Spinal cord (tissue), 9 donors: ENCODE measurements at regions not wholly inside any gene's neighbourhood (a gene's known extent, or its start where the extent isn't known, plus 50 kb on each side); places are given as distances from the start of the nearest gene placed in this dataset.

Experiments used
- DNase-seq, 6 donors: peaks; one replicate each; pipeline versions ENCODE4 v3.0.0 to v3.0.0-alpha.2; 2013 to 2015; ENCODE audit warnings: low spot score in 6 of 6, low read depth in 4 of 6
- H3K27ac ChIP-seq: one replicate; pipeline ENCODE4 v1.5.1; 2013; ENCODE audit warnings: low read depth, low read length, control low read depth
- H3K27me3 ChIP-seq: one replicate; pipeline ENCODE4 v1.6.1; 2013; ENCODE audit warnings: low read length; ENCODE audit not compliant: control insufficient read depth, insufficient read depth
- H3K36me3 ChIP-seq: one replicate; pipeline ENCODE4 v1.6.1; 2013; ENCODE audit warnings: low read length; ENCODE audit not compliant: control insufficient read depth, insufficient read depth
- H3K4me1 ChIP-seq: one replicate; pipeline ENCODE4 v1.6.1; 2013; ENCODE audit warnings: low read length; ENCODE audit not compliant: control insufficient read depth, insufficient read depth
- H3K4me3 ChIP-seq: one replicate; pipeline ENCODE4 v1.5.1; 2013; ENCODE audit warnings: low read depth, low read length, control low read depth
- H3K9me3 ChIP-seq: one replicate; pipeline ENCODE4 v1.6.1; 2013; ENCODE audit warnings: low read length; ENCODE audit not compliant: control insufficient read depth, insufficient read depth
- WGBS: methylation state at CpG from one replicate; pipeline ENCODE4 v1.1.5; 2013; ENCODE audit warnings: missing lambda C conversion rate; ENCODE audit not compliant: insufficient coverage; 5-methylcytosine and 5-hydroxymethylcytosine counted together
- donor health status: healthy.

DNA sequence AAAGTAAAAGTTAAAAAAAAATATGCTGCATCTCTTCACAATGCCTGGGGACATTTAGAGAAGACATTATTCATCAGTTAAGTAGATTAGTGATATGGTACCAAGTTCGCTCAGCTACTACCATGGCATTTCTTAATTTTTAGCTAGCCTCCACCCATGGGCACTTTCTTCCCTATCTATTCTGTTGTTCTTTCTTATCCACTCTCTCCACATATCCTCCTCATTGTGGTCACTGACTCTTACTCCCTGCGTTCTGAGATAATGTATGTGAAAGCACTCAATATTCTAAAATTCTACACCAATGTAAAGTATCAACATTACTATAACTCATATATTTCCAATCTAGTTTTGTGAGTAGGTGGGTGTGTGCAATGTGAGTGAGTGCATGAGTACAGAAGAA lies 609.7 kb upstream of the DAB2 start:
- Histone ChIP-seq H3K27me3 (no peaks in the 10 kb centered on the region), H3K4me3 (no peak overlapping the region), H3K27ac (no peak overlapping the region), H3K36me3 (no peaks in the 10 kb centered on the region), H3K4me1 (no peaks in the 10 kb centered on the region), H3K9me3 (no peaks in the 10 kb centered on the region)
- no peak for DNase-seq
- WGBS: no CpG with 5 or more reads among the region's 2 CpGs

GRCh38 chr5:40033411-40033810 lies 608.6 kb upstream of the DAB2 start:
- no peak for DNase-seq
- H3K9me3 ChIP-seq: no peaks in the 10 kb centered on the region
- H3K27ac ChIP-seq: no peak overlapping the region
- H3K4me1 ChIP-seq: no peaks in the 10 kb centered on the region
- no peaks in the 10 kb centered on the region for H3K36me3 ChIP-seq
- WGBS: 60% methylated on average over 1 of the region's 3 CpGs
- H3K4me3 ChIP-seq: no peak overlapping the region
- no peaks in the 10 kb centered on the region for H3K27me3 ChIP-seq

DNA sequence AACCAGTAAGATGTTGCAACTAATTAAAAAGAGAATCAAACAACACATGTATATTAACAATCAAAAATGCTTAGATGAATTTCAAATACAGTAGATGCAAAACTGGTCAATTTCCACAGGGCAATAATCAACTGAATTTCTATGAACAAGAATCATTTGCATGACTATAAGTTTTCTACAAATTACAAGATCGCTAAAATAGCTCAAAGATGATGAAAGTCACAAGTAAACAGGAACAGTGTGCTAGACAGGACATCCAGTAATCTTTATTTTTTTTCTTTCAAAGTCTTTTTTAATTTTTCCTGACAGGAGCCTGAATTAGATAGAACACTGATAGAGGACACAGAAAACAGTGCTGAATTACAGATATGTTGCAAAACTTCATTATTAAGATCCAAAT lies 608.2 kb upstream of the DAB2 start:
- Histone ChIP-seq H3K4me1 (no peaks in the 10 kb centered on the region), H3K27me3 (no peaks in the 10 kb centered on the region), H3K36me3 (no peaks in the 10 kb centered on the region), H3K4me3 (no peak overlapping the region), H3K9me3 (no peaks in the 10 kb centered on the region), H3K27ac (no peak overlapping the region)
- 100% methylated on average over 1 of the region's 1 CpG for WGBS
- DNase-seq: no peak

DNA sequence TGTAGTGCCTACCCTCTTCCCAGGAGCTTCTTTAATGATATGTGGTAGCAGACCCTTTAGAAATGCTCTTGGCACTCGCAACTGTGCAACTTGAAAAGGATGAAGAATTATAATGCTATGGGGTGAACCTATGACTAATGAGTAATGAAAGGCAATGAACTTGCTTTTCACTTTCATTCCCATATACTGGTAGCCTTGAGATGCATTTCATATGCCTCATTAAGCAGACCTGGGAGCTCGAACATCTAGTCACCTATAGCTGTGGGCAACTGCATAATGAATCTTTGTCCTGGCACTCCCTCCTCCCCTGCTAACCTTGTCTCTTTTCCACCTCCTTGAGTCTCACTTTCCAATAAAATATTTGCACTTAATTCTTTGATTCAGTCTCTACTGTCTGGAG lies 605.9 kb upstream of the DAB2 start:
- H3K4me3 ChIP-seq: no peak overlapping the region
- H3K36me3 ChIP-seq: no peaks in the 10 kb centered on the region
- no peaks in the 10 kb centered on the region for H3K27me3 ChIP-seq
- no peak overlapping the region for H3K27ac ChIP-seq
- DNase-seq: no peak
- H3K9me3 ChIP-seq: no peaks in the 10 kb centered on the region
- H3K4me1 ChIP-seq: no peaks in the 10 kb centered on the region
- 42% methylated on average over 1 of the region's 2 CpGs for WGBS

DNA sequence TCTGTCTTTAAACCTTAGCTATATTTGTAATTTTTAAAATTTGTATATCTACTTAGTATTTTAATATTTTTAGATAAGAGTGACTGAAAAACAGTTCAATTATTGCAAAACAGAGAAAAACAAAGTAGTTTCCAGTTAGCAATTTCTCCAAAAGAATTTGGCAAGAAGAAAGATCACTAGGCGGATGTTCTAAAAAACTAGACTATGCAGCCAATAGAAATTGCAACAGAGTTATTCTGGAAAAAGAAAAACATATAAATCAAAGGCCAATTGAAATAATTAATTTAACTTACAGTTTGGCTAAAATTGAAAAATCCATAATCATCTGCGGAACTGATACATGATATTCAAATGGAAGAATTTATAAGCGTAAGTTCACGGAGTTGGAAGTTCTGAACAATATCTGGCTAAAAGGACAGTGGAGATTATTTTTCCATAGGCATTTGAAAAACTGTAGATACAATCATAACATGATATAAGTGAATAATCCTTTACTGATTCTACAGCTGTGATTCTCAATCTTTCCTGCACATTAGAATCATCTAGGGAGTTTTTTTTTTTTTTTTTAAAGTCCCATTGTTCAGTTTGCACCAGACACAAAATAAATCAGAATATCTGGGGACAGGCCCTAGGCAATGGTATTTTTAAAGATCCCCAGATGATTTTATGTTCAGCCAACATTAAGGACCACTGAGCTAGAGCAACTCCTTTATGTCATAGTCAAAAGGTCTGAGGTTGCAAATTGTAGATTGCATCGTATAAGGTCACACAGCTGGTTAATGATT lies 605.1 kb upstream of the DAB2 start:
- Histone ChIP-seq H3K27ac (no peak overlapping the region), H3K4me1 (no peaks in the 10 kb centered on the region), H3K36me3 (no peaks in the 10 kb centered on the region), H3K9me3 (no peaks in the 10 kb centered on the region), H3K27me3 (no peaks in the 10 kb centered on the region), H3K4me3 (no peak overlapping the region)
- no peak for DNase-seq
- no CpG with 5 or more reads among the region's 5 CpGs for WGBS

- H3K27me3 ChIP-seq: no peaks in the 10 kb centered on the region
- WGBS: 100% methylated on average over 1 of the region's 4 CpGs
Observed at GRCh38 chr5:40027400-40027799, 602.6 kb upstream of the DAB2 start.

GRCh38 chr5:40025586-40025985 lies 600.8 kb upstream of the DAB2 start:
- Histone ChIP-seq H3K27ac (no peak overlapping the region), H3K4me1 (no peaks in the 10 kb centered on the region), H3K27me3 (no peaks in the 10 kb centered on the region), H3K4me3 (no peak overlapping the region), H3K9me3 (peaks cover 2% of the 10 kb centered on the region), H3K36me3 (no peaks in the 10 kb centered on the region)
- DNase-seq: no peak
- WGBS: no CpG with 5 or more reads among the region's 3 CpGs

More at GRCh38 chr5:40027400-40027799, 602.6 kb upstream of the DAB2 start:
- Histone ChIP-seq H3K9me3 (no peaks in the 10 kb centered on the region), H3K27ac (no peak overlapping the region), H3K4me3 (no peak overlapping the region), H3K4me1 (no peaks in the 10 kb centered on the region), H3K36me3 (no peaks in the 10 kb centered on the region)
- no peak for DNase-seq

DNA sequence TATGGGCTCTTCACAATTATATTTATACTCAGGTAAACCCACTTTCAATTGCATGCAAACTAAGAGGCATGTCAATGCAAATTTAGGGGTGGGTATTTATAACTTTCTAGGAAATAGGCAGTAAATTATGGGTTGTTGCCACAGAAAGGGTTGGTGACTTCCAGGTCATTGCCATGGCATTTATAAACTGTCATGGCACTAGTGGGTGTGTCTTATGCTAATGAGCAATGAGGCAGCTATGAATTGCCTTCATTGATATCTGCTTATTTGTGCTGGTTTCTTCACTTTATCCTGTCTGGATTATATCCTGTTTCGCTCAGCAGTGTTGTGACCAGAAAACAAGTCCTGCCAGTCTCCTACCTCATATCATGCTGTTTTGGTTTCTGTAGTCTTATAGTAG lies 597.3 kb upstream of the DAB2 start:
- Histone ChIP-seq H3K4me1 (no peaks in the 10 kb centered on the region), H3K9me3 (peaks cover 2% of the 10 kb centered on the region), H3K27ac (no peak overlapping the region), H3K27me3 (no peaks in the 10 kb centered on the region), H3K36me3 (no peaks in the 10 kb centered on the region), H3K4me3 (no peak overlapping the region)
- no CpG with 5 or more reads among the region's 1 CpG for WGBS
- no peak for DNase-seq

- no peak for DNase-seq
- no CpG with 5 or more reads among the region's 2 CpGs for WGBS
- Histone ChIP-seq H3K27me3 (no peaks in the 10 kb centered on the region), H3K27ac (no peak overlapping the region), H3K36me3 (no peaks in the 10 kb centered on the region), H3K9me3 (peaks cover 2% of the 10 kb centered on the region), H3K4me3 (no peak overlapping the region), H3K4me1 (no peaks in the 10 kb centered on the region)
Observed at GRCh38 chr5:40021007-40021406, 596.2 kb upstream of the DAB2 start.

- no peak for DNase-seq
- Histone ChIP-seq H3K4me3 (no peak overlapping the region), H3K27ac (no peak overlapping the region), H3K9me3 (peaks cover 2% of the 10 kb centered on the region), H3K4me1 (no peaks in the 10 kb centered on the region), H3K36me3 (no peaks in the 10 kb centered on the region), H3K27me3 (no peaks in the 10 kb centered on the region)
- WGBS: 81% methylated on average over 3 of the region's 3 CpGs
Observed at GRCh38 chr5:40017918-40018317, 593.1 kb upstream of the DAB2 start.
